H9 (cell line): ENCODE measurements at regions not wholly inside any gene's neighbourhood (a gene's known extent, or its start where the extent isn't known, plus 50 kb on each side); places are given as distances from the start of the nearest gene placed in this dataset.
A peak's percentile ranks its signal among the peaks of the same experiment; 100 is the strongest.

Source experiments
- DNase-seq: peaks from one replicate; pipeline ENCODE4 v3.0.0-alpha.2; 2017
- H2AFZ ChIP-seq: one replicate; pipeline ENCODE4 v1.6.1; 2013; ENCODE audit warnings: mild to moderate bottlenecking, low read length, control low read depth, moderate library complexity
- H2AK5ac ChIP-seq: 2 replicates; pipeline ENCODE4 v1.6.1; 2013; ENCODE audit warnings: low read length, control low read depth, mixed read lengths; ENCODE audit not compliant: insufficient read length
- H2BK120ac ChIP-seq: one replicate; pipeline ENCODE4 v1.6.1; 2013; ENCODE audit warnings: low read depth, mild to moderate bottlenecking, low read length, control low read depth, inconsistent platforms; ENCODE audit not compliant: poor library complexity, severe bottlenecking
- H2BK12ac ChIP-seq: 2 replicates; pipeline ENCODE4 v1.6.1; 2013; ENCODE audit warnings: low read length, control low read depth, mixed read lengths, low read depth; ENCODE audit not compliant: insufficient read length
- H2BK15ac ChIP-seq: 2 replicates; pipeline ENCODE4 v1.6.1; 2013; ENCODE audit warnings: low read depth, low read length, control low read depth
- H2BK20ac ChIP-seq: one replicate; pipeline ENCODE4 v1.6.1; 2013; ENCODE audit warnings: low read depth, mild to moderate bottlenecking, low read length, control low read depth, inconsistent platforms; ENCODE audit not compliant: poor library complexity, severe bottlenecking
- H2BK5ac ChIP-seq: 2 replicates; pipeline ENCODE4 v1.6.1; 2013; ENCODE audit warnings: low read length, control low read depth, mixed read lengths; ENCODE audit not compliant: insufficient read length
- H3K14ac ChIP-seq: 2 replicates; pipeline ENCODE4 v1.6.1; 2013; ENCODE audit warnings: low read length, control low read depth; ENCODE audit not compliant: insufficient read depth
- H3K18ac ChIP-seq: 2 replicates; pipeline ENCODE4 v1.6.1; 2013; ENCODE audit warnings: low read depth, mild to moderate bottlenecking, mixed read lengths, low read length, control low read depth; ENCODE audit not compliant: insufficient read length
- H3K23ac ChIP-seq: 2 replicates; pipeline ENCODE4 v1.6.1; 2013; ENCODE audit warnings: low read length, control low read depth, mixed read lengths, low read depth; ENCODE audit not compliant: insufficient read length
- H3K23me2 ChIP-seq: 2 replicates; pipeline ENCODE4 v1.6.1; 2013; ENCODE audit warnings: low read depth, mild to moderate bottlenecking, mixed read lengths, low read length, control low read depth; ENCODE audit not compliant: insufficient read length, poor library complexity, severe bottlenecking
- H3K27ac ChIP-seq: 2 replicates; pipeline ENCODE4 v1.5.1; 2013; ENCODE audit warnings: low read length, control low read depth, mixed read lengths, low read depth; ENCODE audit not compliant: insufficient read length
- H3K27me3 ChIP-seq: 2 replicates; pipeline ENCODE4 v1.6.1; 2013; ENCODE audit warnings: low read length, control low read depth, inconsistent platforms; ENCODE audit not compliant: insufficient read depth
- H3K4ac ChIP-seq: 2 replicates; pipeline ENCODE4 v1.6.1; 2013; ENCODE audit warnings: low read depth, mild to moderate bottlenecking, control low read depth, inconsistent platforms, low read length, moderate library complexity
- H3K4me1 ChIP-seq: 2 replicates; pipeline ENCODE4 v1.6.1; 2013; ENCODE audit warnings: low read length, control low read depth, inconsistent platforms; ENCODE audit not compliant: insufficient read depth
- H3K4me2 ChIP-seq: 2 replicates; pipeline ENCODE4 v1.6.1; 2013; ENCODE audit warnings: low read length, control low read depth, mixed read lengths; ENCODE audit not compliant: insufficient read length, insufficient read depth
- H3K56ac ChIP-seq: 2 replicates; pipeline ENCODE4 v1.6.1; 2013; ENCODE audit warnings: low read depth, mild to moderate bottlenecking, mixed read lengths, low read length, control low read depth; ENCODE audit not compliant: insufficient read length
- H3K79me1 ChIP-seq: 2 replicates; pipeline ENCODE4 v1.6.1; 2013; ENCODE audit warnings: low read depth, mild to moderate bottlenecking, moderate library complexity, low read length, control low read depth, inconsistent platforms; ENCODE audit not compliant: insufficient read depth, poor library complexity, severe bottlenecking
- H3K79me2 ChIP-seq: 2 replicates; pipeline ENCODE4 v1.6.1; 2013; ENCODE audit warnings: low read length, control low read depth, inconsistent platforms; ENCODE audit not compliant: insufficient read depth
- H3K9ac ChIP-seq: 2 replicates; pipeline ENCODE4 v1.6.1; 2013; ENCODE audit warnings: low read length, control low read depth, mixed read lengths; ENCODE audit not compliant: insufficient read length; ENCODE audit errors: extremely low read depth
- H3K9me3 ChIP-seq: one replicate; pipeline ENCODE4 v1.6.1; 2013; ENCODE audit warnings: low read depth, low read length, inconsistent platforms; ENCODE audit not compliant: control insufficient read depth
- H3T11ph ChIP-seq: one replicate; pipeline ENCODE4 v1.6.1; 2013; ENCODE audit warnings: mild to moderate bottlenecking, low read length, control low read depth, inconsistent platforms
- H4K20me1 ChIP-seq: one replicate; pipeline ENCODE4 v1.6.1; 2013; ENCODE audit not compliant: control insufficient read depth, insufficient read length, insufficient read depth
- H4K5ac ChIP-seq: 2 replicates; pipeline ENCODE4 v1.6.1; 2013; ENCODE audit warnings: low read depth, mild to moderate bottlenecking, mixed read lengths, low read length, control low read depth; ENCODE audit not compliant: insufficient read length
- H4K8ac ChIP-seq: replicated peaks from 2 replicates; pipeline ENCODE4 v1.6.1; 2013; ENCODE audit warnings: low read length, control low read depth, mixed read lengths, low read depth; ENCODE audit not compliant: insufficient read length
- H4K91ac ChIP-seq: 2 replicates; pipeline ENCODE4 v1.6.1; 2013; ENCODE audit warnings: low read depth, mild to moderate bottlenecking, moderate library complexity, mixed read lengths, low read length, control low read depth; ENCODE audit not compliant: insufficient read length
- H3K27ac Mint-ChIP-seq, 3 experiments: 2 replicates in 2 of 3; 3 replicates in 1 of 3; pipeline ENCODE4 v1.8.0; 2020 to 2021; ENCODE audit warnings: mixed read lengths in 3 of 3, mild to moderate bottlenecking in 1 of 3, moderate library complexity in 1 of 3
- H3K27me3 Mint-ChIP-seq: 2 replicates; pipeline ENCODE4 v1.8.0; 2021; ENCODE audit warnings: low read depth, mild to moderate bottlenecking, moderate library complexity, mixed read lengths
- H3K36me3 Mint-ChIP-seq, 3 experiments: 2 replicates in 2 of 3; 3 replicates in 1 of 3; pipeline ENCODE4 v1.8.0; 2020 to 2021; ENCODE audit warnings: low read depth in 3 of 3, mixed read lengths in 3 of 3; ENCODE audit not compliant: insufficient read depth in 1 of 3
- H3K4me1 Mint-ChIP-seq, 2 experiments: 2 replicates each; pipeline ENCODE4 v1.8.0; 2020; ENCODE audit warnings: mixed read lengths in 2 of 2
- H3K4me3 Mint-ChIP-seq, 2 experiments: 2 replicates in 1 of 2; 3 replicates in 1 of 2; pipeline ENCODE4 v1.8.0; 2020 to 2021; ENCODE audit warnings: mild to moderate bottlenecking in 2 of 2, mixed read lengths in 2 of 2, moderate library complexity in 1 of 2
- H3K9me3 Mint-ChIP-seq, 2 experiments: 2 replicates in 1 of 2; 3 replicates in 1 of 2; pipeline ENCODE4 v1.8.0; 2020; ENCODE audit warnings: mild to moderate bottlenecking in 2 of 2, mixed read lengths in 2 of 2, moderate library complexity in 1 of 2
- CTCF ChIP-seq: fragments of 200-600 bp; sonication (generic); conservative IDR thresholded peaks from 3 replicates; pipeline ENCODE4 v1.8.0; 2021; ENCODE audit warnings: antibody characterized with exemption, mild to moderate bottlenecking
- WGBS: extraction: QIAGEN DNeasy Blood & Tissue Kit; methylation state at CpG from one replicate; pipeline ENCODE4 v1.1.7; 2013; ENCODE audit warnings: missing lambda C conversion rate, low lambda C conversion rate, mixed read lengths; ENCODE audit not compliant: insufficient read length; ENCODE audit errors: extremely low coverage; 5-methylcytosine and 5-hydroxymethylcytosine counted together

DNA sequence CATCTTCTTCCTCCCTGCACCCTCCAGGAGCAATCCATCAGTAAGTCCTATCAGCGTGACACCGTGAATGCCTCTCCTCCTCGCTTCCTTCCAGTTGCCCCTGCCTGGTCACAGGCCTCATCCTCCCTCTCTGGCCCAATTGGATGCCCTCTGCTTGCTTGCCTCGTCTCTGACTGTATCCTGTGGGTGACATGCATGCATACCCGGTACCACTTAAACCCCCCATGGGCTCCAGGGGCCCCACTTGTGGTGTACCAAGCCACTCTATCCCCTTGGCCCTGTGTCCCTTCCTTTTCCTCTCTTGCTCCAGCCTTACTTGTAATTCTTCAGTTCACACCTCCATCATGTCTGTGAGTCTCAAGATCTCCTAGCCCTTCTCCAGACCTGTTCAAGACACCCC, 106.0 kb upstream of the RTL1 start:
- Histone ChIP-seq H2AFZ (no peak overlapping the region), H3K27me3 (no peaks in the 10 kb centered on the region), H4K20me1 (no peaks in the 10 kb centered on the region), H3K14ac (no peak overlapping the region; the same call in 1 of the 2 replicates), H3K79me1 (no peaks in the 10 kb centered on the region), H3K4me1 (no peaks in the 10 kb centered on the region), H3K18ac (no peak overlapping the region), H3K23ac (no peak overlapping the region), H4K8ac (no peak overlapping the region), H2BK120ac (no peak overlapping the region), H2BK20ac (no peak overlapping the region), H2AK5ac (no peak overlapping the region), H2BK15ac (no peak overlapping the region), H3K27ac (no peak overlapping the region), H3K9me3 (no peaks in the 10 kb centered on the region), H3K4ac (no peak overlapping the region), H2BK12ac (no peak overlapping the region), H3K4me2 (no peak overlapping the region), H3T11ph (no peak overlapping the region), H3K23me2 (no peaks in the 10 kb centered on the region), H2BK5ac (no peak overlapping the region), H3K9ac (no peak overlapping the region), H4K5ac (no peak overlapping the region), H3K79me2 (no peaks in the 10 kb centered on the region), H3K56ac (no peak overlapping the region), H4K91ac (no peak overlapping the region)
- peak; percentile 12 for DNase-seq
- WGBS: no CpG with 5 or more reads among the region's 5 CpGs
- Mint-ChIP-seq H3K27ac (peak overlapping the region in 1 of 3 experiments; percentile 88; a peak in 2 of 7 replicates), H3K36me3 (peaks cover 0 to 6% (median 3%) of the 10 kb centered on the region in 3 experiments; a peak in 1 of 7 replicates), H3K4me3 (peak overlapping the region in 1 of 2 experiments; percentile 40; a peak in 1 of 5 replicates), H3K4me1 (peaks cover 7 to 8% of the 10 kb centered on the region in 2 experiments; a peak in 3 of 4 replicates), H3K9me3 (peaks cover 8 to 12% of the 10 kb centered on the region in 2 experiments), H3K27me3 (peaks cover 5% of the 10 kb centered on the region)
- TF ChIP-seq CTCF: no peak
